ENCODE measurements at regions not wholly inside any gene's neighbourhood (a gene's known extent, or its start where the extent isn't known, plus 50 kb on each side); places are given as distances from the start of the nearest gene placed in this dataset.
A peak's percentile ranks its signal among the peaks of the same experiment; 100 is the strongest.

GRCh38 chr10:44198096-44198779, 186.7 kb downstream of the CXCL12 start:
- no peak for DNase-seq (ENCODE audit: low read depth)

GRCh38 chr10:44197646-44198045, 187.3 kb downstream of the CXCL12 start:
- DNase-seq (ENCODE audit: low read depth) = no peak

GRCh38 chr10:44196336-44196735, 188.6 kb downstream of the CXCL12 start:
- DNase-seq (ENCODE audit: low read depth) = no peak

- DNase-seq (ENCODE audit: low read depth) = no peak
Measured at GRCh38 chr10:44196008-44196320, 188.9 kb downstream of the CXCL12 start.

DNA sequence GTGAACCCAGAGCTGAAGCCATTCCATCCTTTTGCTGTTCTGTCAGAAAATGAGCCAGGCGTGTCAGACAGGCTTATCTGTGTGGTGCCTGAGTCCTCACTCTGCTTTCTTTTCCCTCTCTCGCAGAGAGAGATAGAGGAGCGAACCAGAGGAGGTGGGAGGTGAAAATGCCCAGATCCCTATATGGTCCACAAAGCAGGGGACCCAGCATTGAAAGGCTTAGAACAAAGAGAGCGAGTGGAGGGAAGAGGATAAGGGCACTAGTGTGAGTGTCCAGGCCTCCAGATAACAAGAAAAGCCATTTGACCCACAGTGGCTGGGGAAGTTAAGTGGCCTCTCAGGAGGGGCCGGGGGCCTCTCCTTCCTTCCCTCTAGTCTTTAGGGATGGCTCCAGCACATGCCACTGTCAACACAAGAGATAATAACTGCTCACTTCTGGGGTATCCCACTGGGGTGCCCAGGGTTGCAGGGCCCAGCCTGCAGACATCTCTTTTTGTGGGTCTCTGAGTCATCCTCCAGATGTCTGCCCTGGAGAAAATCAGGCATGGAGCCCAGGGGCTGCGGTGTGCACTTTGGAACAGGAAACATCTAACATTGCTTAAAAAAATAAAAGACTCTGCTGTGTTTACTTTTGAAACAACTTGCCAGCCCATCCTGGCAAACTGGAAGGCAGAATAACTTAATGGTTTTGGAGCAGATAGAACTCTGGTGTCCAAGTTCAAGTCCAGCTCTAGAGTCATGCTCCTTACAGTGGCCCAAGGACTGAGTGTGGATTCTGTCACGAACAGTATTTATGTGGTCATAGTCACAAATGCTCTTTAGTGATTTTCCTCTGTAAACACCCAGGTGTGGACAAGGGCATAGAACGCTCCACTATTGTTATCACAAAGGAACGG, 189.5 kb downstream of the CXCL12 start:
- DNase-seq (ENCODE audit: low read depth) = peak; percentile 93

DNA sequence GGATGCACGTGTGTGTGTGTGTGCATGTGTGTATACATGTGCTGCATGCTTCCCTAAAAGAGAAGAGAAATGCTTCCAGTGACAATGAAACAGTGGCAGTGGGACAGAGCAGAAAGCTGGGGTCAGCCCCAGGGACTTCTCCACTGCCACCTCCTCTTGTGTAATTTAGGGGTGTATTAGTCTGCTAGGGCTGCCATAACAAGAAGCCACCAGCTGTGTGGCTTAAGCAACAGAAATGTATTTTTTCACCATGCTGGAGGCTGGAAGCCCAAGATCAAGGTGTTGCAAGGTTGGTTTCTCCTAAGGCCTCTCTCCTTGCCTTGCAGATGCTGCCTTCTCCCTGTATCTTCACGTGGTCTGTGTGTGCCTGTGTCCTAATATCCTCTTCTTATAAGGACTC, 190.5 kb downstream of the CXCL12 start:
- DNase-seq (ENCODE audit: low read depth) = no peak

DNA sequence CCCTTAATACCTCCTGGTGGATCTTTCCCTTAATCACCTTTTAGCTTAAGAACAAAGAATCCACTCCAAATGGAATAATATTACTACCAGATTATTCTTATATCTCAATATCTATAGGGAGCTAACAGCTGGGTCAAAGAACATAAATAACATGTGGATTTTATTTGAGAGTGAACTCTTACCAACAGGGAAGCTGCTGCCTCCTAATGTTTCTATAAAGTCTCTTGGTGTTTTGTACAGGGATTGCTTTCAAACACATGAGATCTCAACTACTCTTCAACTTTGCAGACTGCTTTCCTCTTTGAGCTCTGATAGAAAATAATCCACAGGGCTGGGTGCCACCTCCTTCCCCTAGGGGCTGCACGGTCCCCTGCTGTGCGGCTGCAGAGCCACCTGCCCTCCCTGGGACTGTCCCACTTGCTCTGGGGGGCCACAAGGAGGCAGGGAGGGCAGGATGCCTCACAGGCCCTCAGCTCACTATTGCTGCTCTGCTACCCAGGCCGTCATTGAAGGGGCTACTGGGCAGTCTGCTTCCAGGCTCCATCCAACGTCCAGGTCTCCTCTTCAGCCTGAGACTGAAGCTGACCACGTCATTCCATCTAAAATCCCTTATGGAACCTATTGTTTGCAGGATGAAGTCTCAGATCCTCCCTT, 191.2 kb downstream of the CXCL12 start:
- DNase-seq (ENCODE audit: low read depth) = no peak

DNA sequence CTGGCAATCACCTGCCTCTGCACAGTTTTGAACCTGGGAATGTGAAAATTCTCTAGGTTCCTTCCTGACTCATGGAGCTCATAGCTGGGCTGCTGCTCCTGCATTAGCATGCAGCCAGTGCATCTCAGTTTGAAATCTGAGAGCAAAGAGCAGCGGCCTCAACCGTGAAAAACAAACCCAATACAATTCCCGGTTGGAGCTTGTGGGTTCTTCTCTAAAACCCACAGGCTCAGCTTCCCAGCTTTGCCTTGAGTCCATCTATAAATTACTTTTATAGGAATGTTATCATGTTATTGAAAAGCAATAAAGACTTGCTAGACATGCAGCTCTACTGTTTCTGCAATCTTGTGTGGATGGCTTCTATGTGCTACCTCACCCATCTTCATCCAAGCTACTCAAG, 191.7 kb downstream of the CXCL12 start:
- peak; percentile 77 for DNase-seq (ENCODE audit: low read depth)

DNA sequence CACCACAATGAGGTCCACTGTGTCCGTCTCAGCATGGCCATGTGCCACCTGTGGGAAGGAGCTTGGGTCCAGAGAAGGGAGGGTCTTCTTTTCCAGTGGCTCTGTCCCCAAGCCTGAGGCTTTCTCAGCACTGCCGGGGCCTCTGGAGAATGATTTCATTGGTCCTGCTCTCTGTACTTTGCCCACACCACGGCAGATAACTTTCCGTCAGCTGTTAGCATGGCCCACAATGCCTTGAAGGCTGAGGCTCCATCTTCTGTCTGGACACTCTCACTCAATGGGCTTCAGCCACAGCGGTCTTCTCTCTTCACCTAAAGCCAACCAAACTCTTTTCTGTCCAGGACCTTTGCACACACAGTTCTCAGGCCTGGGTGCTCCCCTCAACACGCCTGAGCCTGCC, 192.5 kb downstream of the CXCL12 start:
- DNase-seq (ENCODE audit: low read depth) = no peak

GRCh38 chr10:44190541-44190940, 194.4 kb downstream of the CXCL12 start:
- no peak for DNase-seq (ENCODE audit: low read depth)

- no peak for DNase-seq (ENCODE audit: low read depth)
Measured at GRCh38 chr10:44186821-44187220, 198.1 kb downstream of the CXCL12 start.

- no peak for DNase-seq (ENCODE audit: low read depth)
Measured at GRCh38 chr10:44186150-44186549, 198.7 kb downstream of the CXCL12 start.

DNA sequence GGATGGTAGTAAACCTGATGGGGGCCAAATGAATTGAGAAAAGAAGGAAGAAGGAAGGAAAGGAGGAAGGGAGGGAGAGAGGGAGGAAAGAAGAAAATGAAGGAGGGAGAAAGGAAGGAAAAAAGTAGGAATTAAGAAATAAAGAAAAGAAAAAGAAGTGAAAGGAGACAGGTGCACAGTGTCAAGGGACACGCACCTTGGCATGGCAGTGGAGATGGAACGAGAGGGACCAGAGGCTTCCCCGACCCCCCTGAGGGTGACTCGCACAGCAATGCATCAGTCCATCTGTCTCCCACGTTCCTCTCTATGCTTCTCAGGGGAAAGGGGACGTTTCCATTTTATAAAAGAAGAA, 199.6 kb downstream of the CXCL12 start:
- no peak for DNase-seq (ENCODE audit: low read depth)

DNA sequence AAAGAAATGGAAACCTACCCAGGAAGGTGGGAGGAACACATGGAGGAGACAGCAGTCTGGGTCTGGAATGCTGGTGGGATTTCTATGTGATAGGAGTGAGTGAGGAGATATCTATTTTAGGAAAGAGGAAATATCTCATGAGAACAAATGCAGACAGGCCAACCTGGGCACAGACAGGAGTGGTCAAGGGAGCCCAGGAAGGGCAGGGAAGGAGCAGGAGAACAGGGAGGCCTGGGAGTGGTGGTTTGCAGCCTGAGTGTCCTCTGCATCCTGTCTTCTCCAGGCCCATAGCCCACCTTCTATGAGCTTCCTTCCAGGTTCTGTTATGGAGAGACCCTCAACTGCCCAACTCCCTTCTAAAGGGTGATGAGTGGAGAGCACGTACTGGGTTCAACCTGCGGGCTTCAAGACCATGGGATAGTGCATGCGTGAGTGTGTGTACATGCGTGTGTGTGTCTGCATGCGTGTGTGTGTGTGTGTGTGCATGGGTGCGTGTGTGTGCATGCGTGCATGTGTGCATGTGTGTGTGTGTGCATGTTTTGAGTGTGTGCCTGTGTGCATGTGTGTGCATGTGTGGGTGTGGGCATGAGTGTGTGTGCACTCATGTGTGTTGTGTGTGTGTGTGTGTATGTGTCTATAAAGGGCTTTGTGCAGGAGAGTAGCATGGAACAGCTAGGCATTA, 200.1 kb downstream of the CXCL12 start:
- no peak for DNase-seq (ENCODE audit: low read depth)

DNA sequence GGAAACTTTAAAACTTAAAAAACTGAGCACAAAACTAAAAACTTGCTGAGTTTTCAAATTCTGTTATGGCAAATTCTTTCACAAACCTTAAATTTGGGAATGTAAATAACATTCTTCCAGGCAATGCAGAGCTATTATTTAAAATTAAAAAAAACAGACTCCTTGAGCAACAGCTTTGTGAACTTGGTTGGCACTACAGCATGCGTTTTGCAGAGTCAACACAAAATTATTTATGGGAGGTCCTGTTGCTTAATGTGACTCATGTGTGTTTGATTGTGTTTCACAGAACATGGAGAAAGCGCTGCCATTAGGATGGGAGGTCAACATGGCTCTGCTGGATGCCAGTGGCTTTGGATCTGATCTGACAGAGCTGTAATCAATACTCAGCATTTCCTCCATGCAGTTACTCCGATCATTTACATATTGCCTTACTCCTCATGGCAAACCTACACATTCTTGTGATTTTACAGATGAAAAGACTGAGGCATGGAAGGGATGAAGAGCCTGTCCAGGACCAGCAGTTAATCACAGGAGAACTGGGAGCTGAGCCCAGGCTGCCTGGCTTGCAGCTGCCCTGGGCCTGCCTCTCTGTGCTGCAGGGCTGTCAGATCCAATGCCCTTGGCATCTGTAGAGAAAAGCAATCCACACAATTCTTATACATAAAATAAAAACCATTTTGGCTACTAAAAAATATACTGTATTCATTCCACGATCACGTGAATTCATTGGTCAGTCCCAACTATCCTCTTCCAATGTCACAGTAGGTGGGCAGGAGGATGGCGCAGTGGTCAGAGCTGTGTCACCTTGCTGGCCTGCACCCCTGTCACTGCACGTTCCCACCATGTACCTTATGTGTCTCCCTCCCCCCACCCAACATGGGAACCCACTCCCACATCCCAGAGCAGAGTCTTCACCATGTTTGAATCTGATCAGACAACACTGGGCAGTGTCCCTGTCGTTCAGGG, 200.9 kb downstream of the CXCL12 start:
- DNase-seq (ENCODE audit: low read depth) = no peak

- DNase-seq (ENCODE audit: low read depth) = no peak
Measured at GRCh38 chr10:44182909-44183308, 202.0 kb downstream of the CXCL12 start.

DNA sequence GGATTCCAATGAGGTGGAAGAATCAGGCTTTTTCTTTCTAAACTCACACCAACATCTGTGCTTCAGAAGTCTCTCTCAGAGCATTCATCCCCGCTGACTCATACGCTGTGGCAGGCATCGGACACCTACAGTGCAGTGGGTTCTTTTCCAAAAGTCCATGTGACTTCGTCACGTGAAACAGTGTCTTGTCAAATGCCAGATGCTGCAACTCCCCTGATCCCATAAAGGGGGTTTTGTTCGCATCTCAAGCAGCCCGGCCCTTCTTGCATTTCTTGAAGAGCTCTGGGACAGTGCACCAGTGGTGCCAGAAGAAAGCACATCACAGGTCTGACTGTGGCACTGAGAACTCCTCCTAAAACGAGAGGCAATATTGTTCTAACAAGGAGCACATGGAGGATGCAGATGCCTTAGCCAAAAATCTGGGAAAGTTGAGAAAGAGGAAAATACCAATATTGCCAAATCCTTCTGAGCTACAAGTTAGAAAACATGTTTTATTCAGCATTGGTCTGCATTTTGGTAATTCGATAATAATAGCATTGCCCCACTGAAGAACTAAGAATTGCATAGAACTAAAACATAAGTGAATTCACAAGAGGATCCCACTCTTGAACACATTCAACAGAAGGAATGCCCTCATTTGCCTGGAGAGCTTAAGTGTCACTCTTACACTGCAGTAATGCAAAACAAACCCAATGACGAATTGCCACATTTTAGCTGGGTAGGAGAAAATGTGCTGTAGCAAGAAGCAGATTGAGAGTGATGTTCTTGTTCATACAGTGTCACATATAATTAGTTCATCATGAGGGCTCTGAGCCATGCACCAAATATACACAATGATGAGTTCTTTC, 204.4 kb downstream of the CXCL12 start:
- peak; percentile 57 for DNase-seq (ENCODE audit: low read depth)

- DNase-seq (ENCODE audit: low read depth) = no peak
Measured at GRCh38 chr10:44178856-44179255, 206.0 kb downstream of the CXCL12 start.

DNA sequence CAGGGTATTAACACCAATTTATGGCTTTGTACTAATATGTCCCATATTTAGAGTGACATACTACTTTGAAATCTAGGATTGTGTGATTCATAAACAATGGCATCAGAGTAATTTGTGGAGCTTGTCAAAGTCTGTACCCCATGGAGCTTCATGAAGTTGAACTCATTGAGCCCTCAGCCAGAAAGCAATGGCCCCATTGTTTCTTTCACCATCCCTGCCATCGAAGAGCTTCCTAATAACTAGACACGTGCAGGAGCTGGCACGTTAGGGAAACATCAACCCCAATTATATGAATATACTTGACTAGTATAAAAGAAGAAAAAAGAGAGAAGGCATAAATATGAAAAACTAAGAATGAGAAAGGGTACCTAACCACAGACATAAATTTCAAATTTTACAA, 206.6 kb downstream of the CXCL12 start:
- no peak for DNase-seq (ENCODE audit: low read depth)

GRCh38 chr10:44177610-44178009, 207.3 kb downstream of the CXCL12 start:
- no peak for DNase-seq (ENCODE audit: low read depth)

- DNase-seq (ENCODE audit: low read depth) = no peak
Measured at GRCh38 chr10:44176311-44176710, 208.6 kb downstream of the CXCL12 start.
